ENCODE measurements at regions not wholly inside any gene's neighbourhood (a gene's known extent, or its start where the extent isn't known, plus 50 kb on each side); places are given as distances from the start of the nearest gene placed in this dataset.
A peak's percentile ranks its signal among the peaks of the same experiment; 100 is the strongest.

DNA sequence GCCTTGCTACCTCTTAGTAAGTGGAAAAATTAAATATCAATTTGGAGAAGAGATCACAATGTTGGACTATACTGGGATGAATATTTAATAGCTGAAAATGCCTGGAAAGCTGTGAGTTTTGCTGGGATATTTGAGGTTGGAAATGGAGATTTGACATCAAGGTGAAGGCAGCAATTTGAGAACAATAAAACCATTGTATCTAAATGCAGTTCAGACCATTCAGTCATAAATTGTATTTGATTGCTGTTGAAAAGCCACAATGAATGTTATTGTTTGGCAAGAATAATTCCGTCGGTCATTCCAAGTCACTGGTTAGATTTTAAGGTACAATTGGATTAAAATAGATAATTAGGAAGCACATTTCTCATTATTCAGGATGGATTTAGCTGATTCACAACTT lies 325.6 kb downstream of the HRH4 start:
- TF ChIP-seq, protein P1, sequence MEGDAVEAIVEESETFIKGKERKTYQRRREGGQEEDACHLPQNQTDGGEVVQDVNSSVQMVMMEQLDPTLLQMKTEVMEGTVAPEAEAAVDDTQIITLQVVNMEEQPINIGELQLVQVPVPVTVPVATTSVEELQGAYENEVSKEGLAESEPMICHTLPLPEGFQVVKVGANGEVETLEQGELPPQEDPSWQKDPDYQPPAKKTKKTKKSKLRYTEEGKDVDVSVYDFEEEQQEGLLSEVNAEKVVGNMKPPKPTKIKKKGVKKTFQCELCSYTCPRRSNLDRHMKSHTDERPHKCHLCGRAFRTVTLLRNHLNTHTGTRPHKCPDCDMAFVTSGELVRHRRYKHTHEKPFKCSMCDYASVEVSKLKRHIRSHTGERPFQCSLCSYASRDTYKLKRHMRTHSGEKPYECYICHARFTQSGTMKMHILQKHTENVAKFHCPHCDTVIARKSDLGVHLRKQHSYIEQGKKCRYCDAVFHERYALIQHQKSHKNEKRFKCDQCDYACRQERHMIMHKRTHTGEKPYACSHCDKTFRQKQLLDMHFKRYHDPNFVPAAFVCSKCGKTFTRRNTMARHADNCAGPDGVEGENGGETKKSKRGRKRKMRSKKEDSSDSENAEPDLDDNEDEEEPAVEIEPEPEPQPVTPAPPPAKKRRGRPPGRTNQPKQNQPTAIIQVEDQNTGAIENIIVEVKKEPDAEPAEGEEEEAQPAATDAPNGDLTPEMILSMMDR (IDR thresholded peaks at IDR 0.05; ENCODE audit: control insufficient read depth, extremely low read depth, insufficient read depth), result no peak
- H3K4me3 ChIP-seq (ENCODE audit: low read depth, low read length), result no peak overlapping the region
- no peak for DNase-seq (ENCODE audit: low read depth)

DNA sequence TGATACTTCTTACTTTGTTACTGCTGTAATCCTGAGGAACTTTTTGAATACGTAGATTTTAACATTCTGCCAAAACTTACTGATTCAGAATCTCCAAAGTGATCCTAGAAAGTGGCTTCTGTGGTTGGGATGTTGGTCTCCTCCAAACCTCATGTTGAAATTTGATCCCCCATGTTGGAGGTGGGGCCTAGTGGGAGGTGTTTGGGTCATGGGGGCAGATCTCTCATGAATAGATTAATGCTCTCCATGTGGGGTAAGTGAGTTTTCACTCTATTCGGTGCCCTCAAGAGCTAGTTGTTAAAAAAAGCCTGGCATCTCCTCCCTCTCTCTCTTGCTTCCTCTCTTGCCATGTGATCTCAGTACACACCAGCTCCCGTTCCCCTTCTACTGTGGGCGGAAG lies 329.9 kb downstream of the HRH4 start:
- H3K4me3 ChIP-seq (ENCODE audit: low read depth, low read length), result no peak overlapping the region
- TF ChIP-seq, protein P1 (IDR thresholded peaks at IDR 0.05; ENCODE audit: control insufficient read depth, extremely low read depth, insufficient read depth), result no peak
- DNase-seq (ENCODE audit: low read depth), result no peak

DNA sequence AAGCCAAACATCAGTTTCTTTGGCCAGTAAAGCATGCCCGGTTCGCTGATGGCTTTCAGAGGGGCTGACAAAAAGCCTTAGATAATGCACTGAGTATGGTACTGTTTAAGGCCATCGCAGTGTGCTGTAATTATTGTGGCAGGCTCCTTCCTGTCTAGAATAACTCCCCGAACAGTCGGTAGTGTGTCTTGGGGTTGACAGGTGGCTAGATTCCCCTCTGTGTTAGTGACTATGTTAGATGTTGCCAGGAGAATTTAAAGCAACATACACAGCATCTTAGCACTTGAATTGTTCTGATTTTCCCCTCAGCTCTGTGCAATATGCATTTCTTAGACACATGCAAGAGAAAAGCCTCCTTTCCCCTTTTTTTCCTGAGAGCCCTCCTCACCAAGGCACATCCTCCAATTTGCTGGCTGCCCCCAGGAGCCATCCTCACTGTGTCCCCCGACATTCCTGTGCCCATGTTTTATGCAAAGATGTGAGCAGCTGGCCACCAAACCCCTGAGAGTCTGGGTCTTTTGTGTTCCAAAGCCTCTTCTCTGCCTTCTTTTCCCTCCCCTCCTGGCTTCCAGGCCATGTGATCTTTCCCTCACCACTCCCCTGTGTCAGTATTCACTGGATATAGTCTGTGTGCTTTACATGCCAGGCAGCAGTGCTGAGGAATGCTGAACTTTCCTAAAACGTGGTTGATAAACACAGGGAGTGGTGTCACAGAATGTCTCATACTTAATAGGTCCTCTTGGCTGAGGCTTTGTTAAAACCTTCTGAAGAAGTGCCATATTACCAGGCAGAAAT lies 331.5 kb downstream of the HRH4 start:
- no peak overlapping the region for H3K4me3 ChIP-seq (ENCODE audit: low read depth, low read length)
- TF ChIP-seq, protein P1 (IDR thresholded peaks at IDR 0.05; ENCODE audit: control insufficient read depth, extremely low read depth, insufficient read depth), result no peak
- no peak for DNase-seq (ENCODE audit: low read depth)

DNA sequence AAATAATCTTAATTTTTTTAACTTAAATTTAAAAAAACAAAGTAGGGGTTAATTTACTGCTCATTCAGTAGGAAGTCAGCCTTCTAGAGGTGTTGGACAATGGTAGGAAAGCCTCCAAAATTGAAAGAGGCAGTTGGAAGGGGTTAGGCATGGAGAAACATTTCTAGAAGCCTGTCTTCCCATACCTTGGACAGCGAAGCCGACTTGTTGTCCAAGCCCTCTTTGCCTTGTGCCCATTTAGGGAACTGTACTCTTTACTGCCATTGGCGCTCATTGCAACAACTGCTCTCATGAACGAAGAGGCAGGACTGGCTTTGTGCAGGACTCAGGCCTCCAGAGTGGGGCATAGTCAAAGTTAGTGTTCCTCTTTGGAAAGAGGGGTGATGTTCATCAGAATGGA lies 333.3 kb downstream of the HRH4 start:
- DNase-seq (ENCODE audit: low read depth), result no peak
- TF ChIP-seq, protein P1 (IDR thresholded peaks at IDR 0.05; ENCODE audit: control insufficient read depth, extremely low read depth, insufficient read depth), result no peak
- no peak overlapping the region for H3K4me3 ChIP-seq (ENCODE audit: low read depth, low read length)

DNA sequence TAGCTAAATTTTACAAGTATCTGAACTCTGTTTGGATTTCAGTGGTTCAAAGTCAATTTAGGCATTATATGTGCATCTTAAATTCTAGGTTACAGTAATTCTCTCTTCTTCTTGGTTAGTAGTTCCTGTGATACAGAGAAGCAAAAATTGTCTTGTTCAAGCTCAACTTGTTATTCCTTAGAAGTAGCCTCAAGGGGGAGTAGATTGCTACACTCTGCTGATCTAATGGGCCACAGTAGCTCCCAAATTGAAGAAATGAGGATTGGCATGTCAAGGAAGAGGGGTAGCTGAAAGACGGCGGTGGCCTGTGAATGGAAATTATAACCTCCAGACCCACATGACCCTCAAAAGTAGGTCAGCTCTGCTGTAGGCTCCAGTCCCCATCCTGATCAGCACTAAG lies 334.7 kb downstream of the HRH4 start:
- no peak for DNase-seq (ENCODE audit: low read depth)
- no peak overlapping the region for H3K4me3 ChIP-seq (ENCODE audit: low read depth, low read length)
- TF ChIP-seq, protein P1 (IDR thresholded peaks at IDR 0.05; ENCODE audit: control insufficient read depth, extremely low read depth, insufficient read depth), result no peak

DNA sequence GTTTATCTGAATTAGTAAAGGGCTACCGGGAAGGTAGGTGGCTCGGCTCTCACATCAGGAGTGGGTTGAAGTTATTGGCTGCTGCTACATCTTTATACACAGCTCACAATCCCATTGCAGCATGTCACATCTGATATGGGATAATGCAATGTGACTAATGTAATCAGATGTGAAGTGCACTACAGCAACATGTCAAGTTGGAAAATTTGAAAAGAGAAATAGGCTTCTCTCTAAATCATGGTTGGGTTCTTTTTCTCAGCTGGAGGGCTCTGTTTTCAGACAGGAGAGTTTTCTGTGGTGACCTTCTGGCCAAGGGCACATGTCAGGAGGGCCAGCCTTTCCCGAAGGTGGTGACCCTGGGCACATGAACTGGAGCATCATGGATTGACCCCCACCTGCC lies 337.5 kb downstream of the HRH4 start:
- DNase-seq (ENCODE audit: low read depth), result no peak
- TF ChIP-seq, protein P1 (IDR thresholded peaks at IDR 0.05; ENCODE audit: control insufficient read depth, extremely low read depth, insufficient read depth), result no peak
- no peak overlapping the region for H3K4me3 ChIP-seq (ENCODE audit: low read depth, low read length)

DNA sequence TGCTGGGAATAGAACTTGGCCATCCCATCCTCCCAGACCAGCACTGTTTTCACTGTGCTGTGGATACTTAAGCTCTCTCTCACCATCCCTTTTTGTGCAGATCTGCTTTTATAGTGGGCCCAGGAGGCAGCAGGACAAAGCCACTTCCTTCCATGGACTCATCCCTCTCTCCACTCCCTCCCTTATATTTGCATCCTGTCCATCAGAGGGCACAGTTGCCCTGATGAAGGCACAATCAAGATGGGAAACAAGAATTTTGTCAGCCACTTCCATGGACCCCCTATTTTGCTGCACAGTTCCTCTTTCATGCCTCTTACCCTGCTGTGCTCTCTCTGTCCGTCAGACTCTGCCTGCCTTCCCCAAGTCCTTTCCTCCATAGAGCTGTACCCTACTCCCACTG lies 338.7 kb downstream of the HRH4 start:
- H3K4me3 ChIP-seq (ENCODE audit: low read depth, low read length), result 0 out of 2 replicates have a peak overlapping the region, but pooled peaks have one; percentile 11
- TF ChIP-seq, protein P1 (IDR thresholded peaks at IDR 0.05; ENCODE audit: control insufficient read depth, extremely low read depth, insufficient read depth), result peak; percentile 53
- no peak for DNase-seq (ENCODE audit: low read depth)
